Suprapubic skin (tissue), 4 donors: ENCODE measurements at regions not wholly inside any gene's neighbourhood (a gene's known extent, or its start where the extent isn't known, plus 50 kb on each side); places are given as distances from the start of the nearest gene placed in this dataset.

Experiments used
- DNase-seq, 2 donors: peaks; one replicate each; pipeline ENCODE4 v3.0.0-alpha.2; 2019; ENCODE audit warnings: low spot score in 2 of 2
- H3K27ac ChIP-seq: fragments of 200-600 bp; sonication (generic); one replicate; pipeline ENCODE4 v1.5.1; 2019
- H3K27me3 ChIP-seq: fragments of 200-600 bp; sonication (generic); one replicate; pipeline ENCODE4 v1.5.1; 2019
- H3K36me3 ChIP-seq: fragments of 200-600 bp; sonication (generic); one replicate; pipeline ENCODE4 v1.5.1; 2019
- H3K4me1 ChIP-seq: fragments of 200-600 bp; sonication (generic); one replicate; pipeline ENCODE4 v1.5.1; 2019
- H3K4me3 ChIP-seq: fragments of 200-600 bp; sonication (generic); one replicate; pipeline ENCODE4 v1.5.1; 2019; ENCODE audit warnings: mild to moderate bottlenecking
- H3K9me3 ChIP-seq: fragments of 200-600 bp; sonication (generic); one replicate; pipeline ENCODE4 v1.5.1; 2019
- CTCF ChIP-seq, 2 donors: fragments of 200-600 bp in 1 of 2; fragments of 450-650 bp in 1 of 2; sonication (generic) in 1 of 2; IDR thresholded peaks; one replicate each; pipeline ENCODE4 v1.5.1; 2016 to 2019; ENCODE audit warnings: antibody characterized with exemption in 2 of 2, mild to moderate bottlenecking in 1 of 2, moderate library complexity in 1 of 2
- EP300 ChIP-seq: sonication (generic); formaldehyde crosslinking; IDR thresholded peaks from one replicate; pipeline ENCODE4 v1.6.1; 2017; ENCODE audit warnings: antibody characterized with exemption
- POLR2A ChIP-seq, 2 donors: fragments of 450-650 bp; IDR thresholded peaks; one replicate each; pipeline ENCODE4 v1.6.1; 2017; ENCODE audit warnings: antibody characterized with exemption in 2 of 2, mild to moderate bottlenecking in 2 of 2, moderate library complexity in 2 of 2
- POLR2AphosphoS5 ChIP-seq, 3 donors: sonication (generic); formaldehyde crosslinking; IDR thresholded peaks; one replicate each; pipeline ENCODE4 v1.6.1; 2017; ENCODE audit warnings: antibody characterized with exemption in 3 of 3
- WGBS: methylation state at CpG from one replicate; pipeline ENCODE4 v1.1.5; 2018; 5-methylcytosine and 5-hydroxymethylcytosine counted together

- DNase-seq = no peak
- Histone ChIP-seq H3K4me1 (peaks cover 25% of the 10 kb centered on the region), H3K27ac (no peak overlapping the region), H3K36me3 (no peaks in the 10 kb centered on the region), H3K27me3 (no peaks in the 10 kb centered on the region), H3K9me3 (no peaks in the 10 kb centered on the region), H3K4me3 (no peak overlapping the region)
- TF ChIP-seq EP300 (no peak), POLR2AphosphoS5 (IDR thresholded peaks at IDR 0.05) (no peak), CTCF (IDR thresholded peaks at IDR 0.05) (no peak), POLR2A (IDR thresholded peaks at IDR 0.05) (no peak)
These were observed 69.3 kb upstream of the CTSC start for GRCh38 chr11:88406876-88407275.

GRCh38 chr11:88405853-88406252 lies 68.3 kb upstream of the CTSC start:
- Histone ChIP-seq H3K9me3 (no peaks in the 10 kb centered on the region), H3K27me3 (no peaks in the 10 kb centered on the region), H3K4me1 (peaks cover 25% of the 10 kb centered on the region), H3K27ac (no peak overlapping the region), H3K4me3 (no peak overlapping the region), H3K36me3 (no peaks in the 10 kb centered on the region)
- no peak for DNase-seq
- 51% methylated on average over 4 of the region's 4 CpGs for WGBS
- TF ChIP-seq POLR2A (IDR thresholded peaks at IDR 0.05) (no peak), EP300 (no peak), POLR2AphosphoS5 (IDR thresholded peaks at IDR 0.05) (no peak), CTCF (IDR thresholded peaks at IDR 0.05) (no peak)

- H3K9me3 ChIP-seq = no peaks in the 10 kb centered on the region
- no peaks in the 10 kb centered on the region for H3K36me3 ChIP-seq
- no peaks in the 10 kb centered on the region for H3K27me3 ChIP-seq
- no peak overlapping the region for H3K4me3 ChIP-seq
- DNase-seq = no peak
- TF ChIP-seq CTCF (IDR thresholded peaks at IDR 0.05) = no peak
- no peak for TF ChIP-seq EP300
- TF ChIP-seq POLR2AphosphoS5 (IDR thresholded peaks at IDR 0.05) = no peak
- 42% methylated on average over 1 of the region's 1 CpG for WGBS
- peak overlapping the region; percentile 57 for H3K27ac ChIP-seq
- H3K4me1 ChIP-seq = peaks cover 25% of the 10 kb centered on the region
These were observed 67.6 kb upstream of the CTSC start for GRCh38 chr11:88404932-88405710.

GRCh38 chr11:88404391-88404790 lies 66.9 kb upstream of the CTSC start:
- Histone ChIP-seq H3K27ac (no peak overlapping the region), H3K27me3 (no peaks in the 10 kb centered on the region), H3K9me3 (no peaks in the 10 kb centered on the region), H3K4me3 (no peak overlapping the region), H3K4me1 (peaks cover 25% of the 10 kb centered on the region), H3K36me3 (no peaks in the 10 kb centered on the region)
- TF ChIP-seq CTCF (IDR thresholded peaks at IDR 0.05) (no peak), POLR2A (IDR thresholded peaks at IDR 0.05) (no peak), POLR2AphosphoS5 (IDR thresholded peaks at IDR 0.05) (no peak), EP300 (no peak)
- 56% methylated on average over 2 of the region's 2 CpGs for WGBS
- DNase-seq = no peak

GRCh38 chr11:88402784-88403183 lies 65.2 kb upstream of the CTSC start:
- no peaks in the 10 kb centered on the region for H3K36me3 ChIP-seq
- no peak for DNase-seq
- WGBS = 95% methylated on average over 5 of the region's 5 CpGs
- peaks cover 30% of the 10 kb centered on the region for H3K4me1 ChIP-seq
- H3K4me3 ChIP-seq = no peak overlapping the region
- H3K9me3 ChIP-seq = no peaks in the 10 kb centered on the region
- no peak for TF ChIP-seq CTCF (IDR thresholded peaks at IDR 0.05)
- TF ChIP-seq EP300 = no peak
- TF ChIP-seq POLR2AphosphoS5 (IDR thresholded peaks at IDR 0.05) = no peak
- TF ChIP-seq POLR2A (IDR thresholded peaks at IDR 0.05) = no peak
- H3K27ac ChIP-seq = no peak overlapping the region
- no peaks in the 10 kb centered on the region for H3K27me3 ChIP-seq
